Thyroid gland (tissue), 4 donors: ENCODE measurements at regions not wholly inside any gene's neighbourhood (a gene's known extent, or its start where the extent isn't known, plus 50 kb on each side); places are given as distances from the start of the nearest gene placed in this dataset.

ENCODE experiments used
- DNase-seq, 2 donors: peaks; one replicate each; pipeline ENCODE4 v3.0.0-alpha.2; 2019
- H3K27ac ChIP-seq, 3 donors: fragments of 200-600 bp; sonication (generic); 1 replicate in 2 of 3; 2 replicates in 1 of 3; pipeline ENCODE4 v1.5.1; 2016 to 2019; ENCODE audit warnings: mild to moderate bottlenecking in 1 of 3, moderate library complexity in 1 of 3
- H3K27me3 ChIP-seq: fragments of 200-600 bp; sonication (generic); one replicate; pipeline ENCODE4 v1.5.1; 2019
- H3K36me3 ChIP-seq, 2 donors: fragments of 200-600 bp; sonication (generic); one replicate each; pipeline ENCODE4 v1.5.1; 2016 to 2019
- H3K4me1 ChIP-seq, 2 donors: fragments of 200-600 bp; sonication (generic); one replicate each; pipeline ENCODE4 v1.5.1; 2017 to 2019
- H3K4me3 ChIP-seq, 3 donors: fragments of 200-600 bp; sonication (generic); replicated peaks in 1 of 3; 1 replicate in 2 of 3; 2 replicates in 1 of 3; pipeline ENCODE4 v1.5.1; 2016; ENCODE audit warnings: mild to moderate bottlenecking in 1 of 3
- H3K9me3 ChIP-seq: fragments of 200-600 bp; sonication (generic); one replicate; pipeline ENCODE4 v1.5.1; 2017
- CTCF ChIP-seq, 6 experiments: fragments of 200-600 bp in 3 of 6; fragments of 450-650 bp in 3 of 6; sonication (generic) in 3 of 6; IDR thresholded peaks; one replicate each; pipeline ENCODE4 v1.5.1; 2016 to 2019; ENCODE audit warnings: antibody characterized with exemption in 6 of 6, mild to moderate bottlenecking in 2 of 6, inconsistent platforms in 1 of 6, moderate library complexity in 1 of 6
- POLR2A ChIP-seq, 2 donors: fragments of 450-650 bp; IDR thresholded peaks; one replicate each; pipeline ENCODE4 v1.6.1; 2017; ENCODE audit warnings: antibody characterized with exemption in 2 of 2, mild to moderate bottlenecking in 2 of 2, moderate library complexity in 1 of 2
- WGBS, 2 donors: methylation state at CpG; one replicate each; pipeline ENCODE4 v1.1.5; 2017; 5-methylcytosine and 5-hydroxymethylcytosine counted together
- intact Hi-C: fragments of 100-400 bp; cut with DNase I; formaldehyde crosslinking; loops from one replicate; pipeline ENCODE4 v1.15.1; 2023

- Histone ChIP-seq H3K4me3 (no peak overlapping the region), H3K9me3 (no peaks in the 10 kb centered on the region), H3K27me3 (no peaks in the 10 kb centered on the region), H3K36me3 (no peaks in the 10 kb centered on the region), H3K4me1 (no peaks in the 10 kb centered on the region), H3K27ac (no peak overlapping the region)
- intact Hi-C loops, result no loop called here
- DNase-seq, result no peak
- 93 to 97% methylated on average over 3 of the region's 3 CpGs for WGBS, 2 donors
- TF ChIP-seq POLR2A (IDR thresholded peaks at IDR 0.05), result no peak
- TF ChIP-seq CTCF (IDR thresholded peaks at IDR 0.05), result no peak
Observed at GRCh38 chr6:90406957-90407356, 110.3 kb upstream of the BACH2 start.

GRCh38 chr6:90406142-90406794 lies 109.6 kb upstream of the BACH2 start:
- H3K36me3 ChIP-seq, result no peaks in the 10 kb centered on the region
- intact Hi-C loops, result no loop called here
- DNase-seq, result no peak
- TF ChIP-seq CTCF (IDR thresholded peaks at IDR 0.05) (no peak), POLR2A (IDR thresholded peaks at IDR 0.05) (no peak)
- no peaks in the 10 kb centered on the region for H3K9me3 ChIP-seq
- 94% methylated on average over 6 of the region's 6 CpGs for WGBS, 2 donors
- H3K4me1 ChIP-seq, result no peaks in the 10 kb centered on the region
- no peak overlapping the region for H3K27ac ChIP-seq
- no peaks in the 10 kb centered on the region for H3K27me3 ChIP-seq
- no peak overlapping the region for H3K4me3 ChIP-seq

- Histone ChIP-seq H3K27me3 (no peaks in the 10 kb centered on the region), H3K4me1 (no peaks in the 10 kb centered on the region), H3K4me3 (no peak overlapping the region), H3K36me3 (no peaks in the 10 kb centered on the region), H3K9me3 (no peaks in the 10 kb centered on the region), H3K27ac (no peak overlapping the region)
- DNase-seq, result no peak
- WGBS, 2 donors, result 44 to 48% methylated on average over 18 of the region's 18 CpGs
- intact Hi-C loops, result no loop called here
- no peak for TF ChIP-seq POLR2A (IDR thresholded peaks at IDR 0.05)
- no peak for TF ChIP-seq CTCF (IDR thresholded peaks at IDR 0.05)
Observed at GRCh38 chr6:90403489-90404381, 107.1 kb upstream of the BACH2 start.

- Histone ChIP-seq H3K27ac (no peak overlapping the region), H3K4me3 (no peak overlapping the region), H3K4me1 (no peaks in the 10 kb centered on the region), H3K27me3 (no peaks in the 10 kb centered on the region), H3K9me3 (no peaks in the 10 kb centered on the region), H3K36me3 (no peaks in the 10 kb centered on the region)
- intact Hi-C loops, result no loop called here
- TF ChIP-seq POLR2A (IDR thresholded peaks at IDR 0.05) (no peak), CTCF (IDR thresholded peaks at IDR 0.05) (no peak)
- 87 to 96% methylated on average over 2 of the region's 2 CpGs for WGBS, 2 donors
- DNase-seq, result no peak
Observed at GRCh38 chr6:90402831-90403192, 106.2 kb upstream of the BACH2 start.
